Skeletal muscle tissue (tissue), 3 donors: ENCODE measurements at regions not wholly inside any gene's neighbourhood (a gene's known extent, or its start where the extent isn't known, plus 50 kb on each side); places are given as distances from the start of the nearest gene placed in this dataset.
"Not testable (repeated sequence)": the region's sequence is repeated elsewhere in the genome, so short reads cannot be mapped to it uniquely, and the experiment has no call there.

Experiments
- H3K27ac ChIP-seq: one replicate; pipeline ENCODE4 v1.7.0; 2013; ENCODE audit warnings: mild to moderate bottlenecking, low read depth, low read length, inconsistent platforms
- H3K27me3 ChIP-seq, 3 donors: one replicate each; pipeline ENCODE4 v1.7.0; 2013; ENCODE audit warnings: low read length in 3 of 3; ENCODE audit not compliant: control insufficient read depth in 3 of 3, insufficient read depth in 3 of 3
- H3K36me3 ChIP-seq, 3 donors: one replicate each; pipeline ENCODE4 v1.7.0; 2013; ENCODE audit warnings: low read length in 3 of 3; ENCODE audit not compliant: control insufficient read depth in 3 of 3, insufficient read depth in 3 of 3
- H3K4me1 ChIP-seq, 3 donors: one replicate each; pipeline ENCODE4 v1.7.0; 2013; ENCODE audit warnings: low read length in 3 of 3, mild to moderate bottlenecking in 3 of 3; ENCODE audit not compliant: control insufficient read depth in 3 of 3, insufficient read depth in 3 of 3
- H3K4me3 ChIP-seq, 3 donors: one replicate each; pipeline ENCODE4 v1.7.0; 2013; ENCODE audit warnings: low read length in 3 of 3
- H3K9ac ChIP-seq, 3 donors: one replicate each; pipeline ENCODE4 v1.7.0; 2013; ENCODE audit warnings: low read length in 3 of 3, mild to moderate bottlenecking in 3 of 3, moderate library complexity in 2 of 3, low read depth in 1 of 3
- H3K9me3 ChIP-seq, 3 donors: one replicate each; pipeline ENCODE4 v1.7.0; 2013; ENCODE audit warnings: low read length in 3 of 3; ENCODE audit not compliant: control insufficient read depth in 3 of 3
- donor health status: Osteomylitis.

GRCh38 chr4:159868936-159869335 lies 766.1 kb downstream of the RAPGEF2 start:
- H3K36me3 ChIP-seq, H3K4me3 ChIP-seq, H3K9me3 ChIP-seq, H3K27me3 ChIP-seq, H3K9ac ChIP-seq, H3K4me1 ChIP-seq, H3K27ac ChIP-seq: not testable (repeated sequence)

- Histone ChIP-seq H3K9ac (no peak overlapping the region), H3K27me3 (no peaks in the 10 kb centered on the region), H3K27ac (no peak overlapping the region), H3K4me1 (no peaks in the 10 kb centered on the region), H3K4me3 (no peak overlapping the region), H3K36me3 (no peaks in the 10 kb centered on the region), H3K9me3 (no peaks in the 10 kb centered on the region)
Measured at GRCh38 chr4:159871141-159871540, 768.3 kb downstream of the RAPGEF2 start.

- no peaks in the 10 kb centered on the region for H3K27me3 ChIP-seq
- H3K9ac ChIP-seq, result no peak overlapping the region
- no peak overlapping the region for H3K4me3 ChIP-seq
- no peak overlapping the region for H3K27ac ChIP-seq
- no peaks in the 10 kb centered on the region for H3K36me3 ChIP-seq
- H3K9me3 ChIP-seq, result no peaks in the 10 kb centered on the region
- no peaks in the 10 kb centered on the region for H3K4me1 ChIP-seq
Measured at GRCh38 chr4:159881158-159881557, 778.3 kb downstream of the RAPGEF2 start.

GRCh38 chr4:159884989-159885388 lies 782.1 kb downstream of the RAPGEF2 start:
- Histone ChIP-seq H3K9me3 (no peaks in the 10 kb centered on the region), H3K27ac (no peak overlapping the region), H3K4me1 (no peaks in the 10 kb centered on the region), H3K36me3 (no peaks in the 10 kb centered on the region), H3K4me3 (no peak overlapping the region), H3K27me3 (no peaks in the 10 kb centered on the region), H3K9ac (no peak overlapping the region)

- H3K9ac ChIP-seq, result no peak overlapping the region
- H3K4me3 ChIP-seq, result no peak overlapping the region
- no peaks in the 10 kb centered on the region for H3K27me3 ChIP-seq
- no peaks in the 10 kb centered on the region for H3K9me3 ChIP-seq
- H3K27ac ChIP-seq, result no peak overlapping the region
- H3K36me3 ChIP-seq, result no peaks in the 10 kb centered on the region
- H3K4me1 ChIP-seq, result no peaks in the 10 kb centered on the region
Measured at GRCh38 chr4:159899596-159899995, 796.7 kb downstream of the RAPGEF2 start.

- no peaks in the 10 kb centered on the region for H3K27me3 ChIP-seq
- no peak overlapping the region for H3K9ac ChIP-seq
- H3K9me3 ChIP-seq, result no peaks in the 10 kb centered on the region
- H3K36me3 ChIP-seq, result no peaks in the 10 kb centered on the region
- no peak overlapping the region for H3K27ac ChIP-seq
- H3K4me3 ChIP-seq, result no peak overlapping the region
- no peaks in the 10 kb centered on the region for H3K4me1 ChIP-seq
Measured at GRCh38 chr4:159900562-159900961, 797.7 kb downstream of the RAPGEF2 start.

GRCh38 chr4:159902648-159903047 lies 799.8 kb downstream of the RAPGEF2 start:
- Histone ChIP-seq H3K4me3 (no peak overlapping the region), H3K27me3 (no peaks in the 10 kb centered on the region), H3K36me3 (no peaks in the 10 kb centered on the region), H3K9me3 (no peaks in the 10 kb centered on the region), H3K4me1 (no peaks in the 10 kb centered on the region), H3K9ac (no peak overlapping the region), H3K27ac (no peak overlapping the region)

DNA sequence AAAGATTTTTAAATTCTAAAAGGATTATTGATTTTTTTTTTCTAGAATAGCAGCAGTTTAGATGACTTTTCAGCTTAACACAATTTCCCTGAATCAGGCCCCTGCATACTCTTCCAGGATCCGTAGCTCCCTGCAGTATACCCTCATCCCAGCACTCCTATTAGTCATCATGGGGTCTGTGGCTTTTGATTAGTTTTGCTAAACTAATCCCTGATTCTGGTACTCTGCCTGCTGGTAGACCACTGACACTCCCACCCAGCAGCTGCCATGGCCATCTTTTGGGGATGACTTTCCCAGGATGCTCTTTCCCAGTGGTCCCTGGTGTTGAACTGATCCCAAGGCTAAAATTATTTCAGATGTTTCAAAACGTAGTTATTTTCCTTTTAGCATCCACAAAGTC lies 802.0 kb downstream of the RAPGEF2 start:
- Histone ChIP-seq H3K27ac (no peak overlapping the region), H3K4me1 (no peaks in the 10 kb centered on the region), H3K36me3 (no peaks in the 10 kb centered on the region), H3K9me3 (no peaks in the 10 kb centered on the region), H3K9ac (no peak overlapping the region), H3K4me3 (no peak overlapping the region), H3K27me3 (no peaks in the 10 kb centered on the region)

DNA sequence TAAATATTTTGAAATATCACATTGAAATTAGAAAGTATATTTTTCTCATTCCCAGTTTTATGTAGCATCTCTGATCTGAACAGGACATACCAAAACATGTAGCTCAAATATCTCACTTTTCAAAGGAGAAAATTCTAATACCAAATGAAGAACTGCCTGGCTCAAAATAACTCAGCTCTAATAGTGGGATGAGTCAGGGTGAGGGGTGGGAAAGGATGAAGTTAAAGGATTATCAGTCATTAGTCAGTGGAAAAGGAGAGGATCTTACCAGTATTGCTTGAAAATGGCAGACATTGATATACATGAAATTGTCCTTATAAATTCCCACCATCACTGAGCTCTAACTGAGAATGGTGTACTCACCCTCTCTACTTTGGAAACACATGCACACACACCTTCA lies 803.2 kb downstream of the RAPGEF2 start:
- no peaks in the 10 kb centered on the region for H3K9me3 ChIP-seq
- no peak overlapping the region for H3K4me3 ChIP-seq

GRCh38 chr4:159906517-159906916 lies 803.6 kb downstream of the RAPGEF2 start:
- H3K9ac ChIP-seq, result no peak overlapping the region
- H3K9me3 ChIP-seq, result no peaks in the 10 kb centered on the region
- no peaks in the 10 kb centered on the region for H3K36me3 ChIP-seq

More for the DNA sequence above, 803.2 kb downstream of the RAPGEF2 start:
- no peak overlapping the region for H3K27ac ChIP-seq
- H3K4me1 ChIP-seq, result no peaks in the 10 kb centered on the region
- no peaks in the 10 kb centered on the region for H3K36me3 ChIP-seq
- no peaks in the 10 kb centered on the region for H3K27me3 ChIP-seq
- H3K9ac ChIP-seq, result no peak overlapping the region

GRCh38 chr4:159910721-159911120 lies 807.8 kb downstream of the RAPGEF2 start:
- no peaks in the 10 kb centered on the region for H3K4me1 ChIP-seq
- no peaks in the 10 kb centered on the region for H3K27me3 ChIP-seq
- no peak overlapping the region for H3K4me3 ChIP-seq
- H3K27ac ChIP-seq, result no peak overlapping the region
- H3K9ac ChIP-seq, result no peak overlapping the region
- no peaks in the 10 kb centered on the region for H3K9me3 ChIP-seq
- H3K36me3 ChIP-seq, result no peaks in the 10 kb centered on the region

More at GRCh38 chr4:159906517-159906916, 803.6 kb downstream of the RAPGEF2 start:
- H3K27ac ChIP-seq, result no peak overlapping the region
- no peaks in the 10 kb centered on the region for H3K27me3 ChIP-seq
- H3K4me1 ChIP-seq, result no peaks in the 10 kb centered on the region
- no peak overlapping the region for H3K4me3 ChIP-seq
